Sigmoid colon (tissue), 4 donors: ENCODE measurements at regions not wholly inside any gene's neighbourhood (a gene's known extent, or its start where the extent isn't known, plus 50 kb on each side); places are given as distances from the start of the nearest gene placed in this dataset.

Experiments
- CTCF ChIP-seq, 4 experiments: fragments of 450-650 bp in 3 of 4; fragments of 200-600 bp in 1 of 4; IDR thresholded peaks; one replicate each; pipeline ENCODE4 v1.5.1; 2016 to 2019; ENCODE audit warnings: antibody characterized with exemption in 4 of 4, mild to moderate bottlenecking in 3 of 4, moderate library complexity in 2 of 4
- POLR2A ChIP-seq, 2 donors: fragments of 450-650 bp; IDR thresholded peaks; one replicate each; pipeline ENCODE4 v1.6.1; 2016; ENCODE audit warnings: antibody characterized with exemption in 2 of 2, mild to moderate bottlenecking in 2 of 2, moderate library complexity in 2 of 2
- POLR2AphosphoS5 ChIP-seq, 4 donors: sonication (generic); formaldehyde crosslinking; IDR thresholded peaks; one replicate each; pipeline ENCODE4 v1.6.1; 2017; ENCODE audit warnings: antibody characterized with exemption in 4 of 4

DNA sequence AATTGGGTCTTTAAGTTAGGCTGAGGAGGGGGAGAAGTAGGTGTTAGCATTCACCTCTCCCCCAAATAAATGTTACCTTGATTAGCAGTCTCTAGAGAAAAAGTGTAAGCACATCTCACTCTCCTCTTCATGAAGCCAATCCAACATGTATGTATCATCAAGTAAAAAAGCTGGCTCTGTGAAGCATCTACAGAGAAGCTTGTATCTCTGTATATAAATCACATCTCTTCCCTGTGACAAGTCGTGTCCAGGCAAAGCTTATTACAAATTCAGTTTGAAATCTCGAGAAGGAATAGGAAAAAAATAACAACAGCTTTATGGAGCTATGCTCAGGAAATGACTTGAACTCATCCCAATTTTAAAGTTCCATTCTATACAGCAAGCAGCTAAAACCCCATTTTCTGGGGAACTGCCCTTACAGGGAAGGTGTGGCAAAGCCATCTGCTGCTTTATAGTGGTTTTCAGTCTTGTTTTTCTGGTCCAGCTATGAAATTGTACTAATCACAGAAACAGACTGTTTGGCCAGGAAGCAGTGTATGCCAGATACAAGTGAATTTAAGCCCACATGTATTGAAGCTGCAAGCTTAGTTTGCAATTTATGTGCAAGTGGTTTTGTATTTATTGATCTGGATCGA lies 313.3 kb upstream of the NOCT start:
- TF ChIP-seq POLR2A (IDR thresholded peaks at IDR 0.05) (no peak), CTCF (IDR thresholded peaks at IDR 0.05) (no peak), POLR2AphosphoS5 (IDR thresholded peaks at IDR 0.05) (no peak)
